Stimulated activated effector memory CD8-positive, alpha-beta T cell treated with anti-CD3 and anti-CD28 coated beads, Interleukin-12 subunit alpha, Interleukin-12 subunit beta, amount 100 ng/mL, for 72 hours (primary cell): ENCODE measurements at regions not wholly inside any gene's neighbourhood (a gene's known extent, or its start where the extent isn't known, plus 50 kb on each side); places are given as distances from the start of the nearest gene placed in this dataset.

Experiments used
- ATAC-seq: fragments of 150-1000 bp; cut with Tn5 transposase; 2 replicates; pipeline ENCODE4 v1.10.0; 2021
- DNase-seq, 2 donors: peaks; one replicate each; pipeline ENCODE4 v3.0.0; 2021 to 2022; ENCODE audit warnings: low spot score in 2 of 2
- H3K27ac Mint-ChIP-seq: one replicate; pipeline ENCODE4 v1.8.0; 2022; ENCODE audit warnings: mild to moderate bottlenecking, mixed read lengths
- H3K36me3 Mint-ChIP-seq: one replicate; pipeline ENCODE4 v1.8.0; 2022; ENCODE audit warnings: mild to moderate bottlenecking, mixed read lengths
- H3K4me1 Mint-ChIP-seq: one replicate; pipeline ENCODE4 v1.8.0; 2022; ENCODE audit warnings: mixed read lengths
- H3K4me3 Mint-ChIP-seq: one replicate; pipeline ENCODE4 v1.8.0; 2022; ENCODE audit warnings: mild to moderate bottlenecking, mixed read lengths
- H3K9me3 Mint-ChIP-seq: one replicate; pipeline ENCODE4 v1.8.0; 2022; ENCODE audit warnings: mixed read lengths

- Mint-ChIP-seq H3K4me3 (no peak overlapping the region), H3K4me1 (no peaks in the 10 kb centered on the region), H3K27ac (no peak overlapping the region), H3K9me3 (no peaks in the 10 kb centered on the region), H3K36me3 (no peaks in the 10 kb centered on the region)
- ATAC-seq = no peak
- DNase-seq = no peak
Observed at GRCh38 chr6:79796197-79796596, 151.2 kb downstream of the ELOVL4 start.

- Mint-ChIP-seq H3K4me1 (no peaks in the 10 kb centered on the region), H3K9me3 (no peaks in the 10 kb centered on the region), H3K4me3 (no peak overlapping the region), H3K27ac (no peak overlapping the region), H3K36me3 (no peaks in the 10 kb centered on the region)
- DNase-seq (no peak), ATAC-seq (no peak)
Observed at GRCh38 chr6:79789896-79790295, 157.5 kb downstream of the ELOVL4 start.

GRCh38 chr6:79788756-79789155, 157.6 kb downstream of the SH3BGRL2 start:
- no peak overlapping the region for H3K27ac Mint-ChIP-seq
- H3K36me3 Mint-ChIP-seq = no peaks in the 10 kb centered on the region
- H3K4me3 Mint-ChIP-seq = no peak overlapping the region
- H3K4me1 Mint-ChIP-seq = no peaks in the 10 kb centered on the region
- no peak for ATAC-seq
- H3K9me3 Mint-ChIP-seq = no peaks in the 10 kb centered on the region
- no peak for DNase-seq

GRCh38 chr6:79787626-79788025, 156.5 kb downstream of the SH3BGRL2 start:
- Mint-ChIP-seq H3K4me1 (no peaks in the 10 kb centered on the region), H3K27ac (no peak overlapping the region), H3K36me3 (no peaks in the 10 kb centered on the region), H3K9me3 (no peaks in the 10 kb centered on the region), H3K4me3 (no peak overlapping the region)
- ATAC-seq = no peak
- no peak for DNase-seq

- ATAC-seq (no peak), DNase-seq (no peak)
- Mint-ChIP-seq H3K9me3 (no peaks in the 10 kb centered on the region), H3K27ac (no peak overlapping the region), H3K36me3 (no peaks in the 10 kb centered on the region), H3K4me1 (no peaks in the 10 kb centered on the region), H3K4me3 (no peak overlapping the region)
Observed at GRCh38 chr6:79784395-79784753, 153.2 kb downstream of the SH3BGRL2 start.

GRCh38 chr6:79783670-79784394, 152.7 kb downstream of the SH3BGRL2 start:
- DNase-seq (no peak), ATAC-seq (no peak)
- H3K9me3 Mint-ChIP-seq = no peaks in the 10 kb centered on the region
- H3K4me3 Mint-ChIP-seq = no peak overlapping the region
- H3K27ac Mint-ChIP-seq = no peak overlapping the region
- no peaks in the 10 kb centered on the region for H3K36me3 Mint-ChIP-seq
- no peaks in the 10 kb centered on the region for H3K4me1 Mint-ChIP-seq

- ATAC-seq (peak; percentile 90), DNase-seq (no peak)
- peaks cover 4% of the 10 kb centered on the region for H3K4me1 Mint-ChIP-seq
- H3K4me3 Mint-ChIP-seq = no peak overlapping the region
- H3K27ac Mint-ChIP-seq = no peak overlapping the region
- H3K36me3 Mint-ChIP-seq = no peaks in the 10 kb centered on the region
- no peaks in the 10 kb centered on the region for H3K9me3 Mint-ChIP-seq
Observed at GRCh38 chr6:79782792-79783580, 151.9 kb downstream of the SH3BGRL2 start.

- H3K4me1 Mint-ChIP-seq = peaks cover 13% of the 10 kb centered on the region
- no peak for DNase-seq
- H3K36me3 Mint-ChIP-seq = no peaks in the 10 kb centered on the region
- H3K4me3 Mint-ChIP-seq = no peak overlapping the region
- ATAC-seq = no peak
- no peak overlapping the region for H3K27ac Mint-ChIP-seq
- H3K9me3 Mint-ChIP-seq = no peaks in the 10 kb centered on the region
Observed at GRCh38 chr6:79781916-79782315, 150.8 kb downstream of the SH3BGRL2 start.

- ATAC-seq (no peak), DNase-seq (no peak)
- Mint-ChIP-seq H3K4me3 (no peak overlapping the region), H3K4me1 (peaks cover 13% of the 10 kb centered on the region), H3K36me3 (no peaks in the 10 kb centered on the region), H3K9me3 (no peaks in the 10 kb centered on the region), H3K27ac (no peak overlapping the region)
Observed at GRCh38 chr6:79780881-79781280, 149.8 kb downstream of the SH3BGRL2 start.

- ATAC-seq = no peak
Observed at GRCh38 chr6:79778816-79779215, 147.7 kb downstream of the SH3BGRL2 start.

GRCh38 chr6:79777713-79778579, 146.8 kb downstream of the SH3BGRL2 start:
- DNase-seq = peak; percentile 95 to 96
- H3K9me3 Mint-ChIP-seq = no peaks in the 10 kb centered on the region
- ATAC-seq = peak; percentile 70
- peaks cover 13% of the 10 kb centered on the region for H3K4me1 Mint-ChIP-seq
- peak overlapping the region; percentile 76 for H3K27ac Mint-ChIP-seq
- H3K4me3 Mint-ChIP-seq = peak overlapping the region; percentile 64
- no peaks in the 10 kb centered on the region for H3K36me3 Mint-ChIP-seq

More at GRCh38 chr6:79778816-79779215, 147.7 kb downstream of the SH3BGRL2 start:
- no peak overlapping the region for H3K4me3 Mint-ChIP-seq
- peaks cover 13% of the 10 kb centered on the region for H3K4me1 Mint-ChIP-seq
- no peak overlapping the region for H3K27ac Mint-ChIP-seq
- no peak for DNase-seq
- H3K36me3 Mint-ChIP-seq = no peaks in the 10 kb centered on the region
- H3K9me3 Mint-ChIP-seq = no peaks in the 10 kb centered on the region

GRCh38 chr6:79776076-79776475, 144.9 kb downstream of the SH3BGRL2 start:
- Mint-ChIP-seq H3K9me3 (no peaks in the 10 kb centered on the region), H3K4me3 (no peak overlapping the region), H3K36me3 (no peaks in the 10 kb centered on the region), H3K4me1 (peaks cover 13% of the 10 kb centered on the region), H3K27ac (no peak overlapping the region)
- ATAC-seq (no peak), DNase-seq (no peak)

GRCh38 chr6:79775222-79775621, 144.1 kb downstream of the SH3BGRL2 start:
- Mint-ChIP-seq H3K4me1 (peaks cover 13% of the 10 kb centered on the region), H3K4me3 (no peak overlapping the region), H3K27ac (no peak overlapping the region), H3K9me3 (no peaks in the 10 kb centered on the region), H3K36me3 (no peaks in the 10 kb centered on the region)
- no peak for DNase-seq
- no peak for ATAC-seq

- Mint-ChIP-seq H3K4me3 (no peak overlapping the region), H3K27ac (no peak overlapping the region), H3K4me1 (no peaks in the 10 kb centered on the region), H3K36me3 (no peaks in the 10 kb centered on the region), H3K9me3 (no peaks in the 10 kb centered on the region)
- DNase-seq (no peak), ATAC-seq (no peak)
Observed at GRCh38 chr6:79764747-79765146, 133.6 kb downstream of the SH3BGRL2 start.

GRCh38 chr6:79763301-79763700, 132.2 kb downstream of the SH3BGRL2 start:
- no peak overlapping the region for H3K4me3 Mint-ChIP-seq
- no peaks in the 10 kb centered on the region for H3K9me3 Mint-ChIP-seq
- H3K27ac Mint-ChIP-seq = no peak overlapping the region
- no peaks in the 10 kb centered on the region for H3K36me3 Mint-ChIP-seq
- ATAC-seq (no peak), DNase-seq (no peak)
- no peaks in the 10 kb centered on the region for H3K4me1 Mint-ChIP-seq
